AG09319 (cell line): ENCODE measurements at regions not wholly inside any gene's neighbourhood (a gene's known extent, or its start where the extent isn't known, plus 50 kb on each side); places are given as distances from the start of the nearest gene placed in this dataset.

Source experiments
- DNase-seq: peaks from one replicate; pipeline ENCODE4 v3.0.0-alpha.2; 2010; ENCODE audit warnings: low read depth; ENCODE audit errors: extremely low read depth
- CTCF ChIP-seq: IDR thresholded peaks from 2 replicates; pipeline ENCODE4 v1.5.1; 2011; ENCODE audit warnings: low read depth, mild to moderate bottlenecking, inconsistent platforms, low read length, moderate library complexity

- TF ChIP-seq CTCF, result no peak
Observed at GRCh38 chr2:181372646-181373040, 84.5 kb upstream of the ITGA4 start.

GRCh38 chr2:181374781-181375675 is 82.2 kb upstream of the ITGA4 start:
- no peak for DNase-seq

More at GRCh38 chr2:181372646-181373040, 84.5 kb upstream of the ITGA4 start:
- DNase-seq, result no peak

GRCh38 chr2:181376442-181376841 is 80.7 kb upstream of the ITGA4 start:
- TF ChIP-seq CTCF, result no peak
- DNase-seq, result no peak

More at GRCh38 chr2:181374781-181375675, 82.2 kb upstream of the ITGA4 start:
- TF ChIP-seq CTCF, result no peak; the same call in 1 of the 2 replicates

GRCh38 chr2:181376999-181377398 is 80.2 kb upstream of the ITGA4 start:
- no peak for TF ChIP-seq CTCF
- DNase-seq, result no peak

- no peak for DNase-seq
- TF ChIP-seq CTCF, result no peak
Observed at GRCh38 chr2:181378491-181378890, 78.7 kb upstream of the ITGA4 start.

GRCh38 chr2:181380581-181380980 is 76.6 kb upstream of the ITGA4 start:
- DNase-seq, result no peak
- TF ChIP-seq CTCF, result no peak

GRCh38 chr2:181384923-181385322 is 72.3 kb upstream of the ITGA4 start:
- no peak for TF ChIP-seq CTCF
- no peak for DNase-seq
